ENCODE measurements at regions not wholly inside any gene's neighbourhood (a gene's known extent, or its start where the extent isn't known, plus 50 kb on each side); places are given as distances from the start of the nearest gene placed in this dataset.

GRCh38 chr11:37560346-37560745 lies 962.3 kb upstream of the RAG2 start:
- H3K27ac ChIP-seq: no peak overlapping the region
- WGBS, 2 donors: 42 to 62% methylated on average over 4 of the region's 4 CpGs
- ATAC-seq (no peak), DNase-seq (no peak)
- H3K4me3 ChIP-seq: no peak overlapping the region
- H3K4me1 ChIP-seq: no peaks in the 10 kb centered on the region
- H3K9me3 ChIP-seq: no peaks in the 10 kb centered on the region
- H3K27me3 ChIP-seq: no peaks in the 10 kb centered on the region
- no peaks in the 10 kb centered on the region for H3K36me3 ChIP-seq
- TF ChIP-seq CTCF (IDR thresholded peaks at IDR 0.05): no peak
- intact Hi-C loops (cut with DNase I): no loop called here

- no peak overlapping the region for H3K4me3 ChIP-seq
- TF ChIP-seq CTCF (IDR thresholded peaks at IDR 0.05): no peak
- no peaks in the 10 kb centered on the region for H3K9me3 ChIP-seq
- H3K4me1 ChIP-seq: no peaks in the 10 kb centered on the region
- H3K27me3 ChIP-seq: no peaks in the 10 kb centered on the region
- intact Hi-C loops (cut with DNase I): no loop called here
- H3K36me3 ChIP-seq: no peaks in the 10 kb centered on the region
- DNase-seq (no peak), ATAC-seq (no peak)
- peak overlapping the region in 1 of 10 donors; percentile 35 for H3K27ac ChIP-seq
- 24 to 34% methylated on average over 1 of the region's 1 CpG for WGBS, 2 donors
Observed at GRCh38 chr11:37558619-37559210, 960.7 kb upstream of the RAG2 start.

- Histone ChIP-seq H3K36me3 (no peaks in the 10 kb centered on the region), H3K4me1 (no peaks in the 10 kb centered on the region), H3K27me3 (no peaks in the 10 kb centered on the region), H3K9me3 (no peaks in the 10 kb centered on the region), H3K27ac (peak overlapping the region in 1 of 10 donors; percentile 35), H3K4me3 (no peak overlapping the region)
- peak in 2 of 8 donors; percentile 40 to 44 for ATAC-seq
- WGBS, 2 donors: 55 to 59% methylated on average over 1 of the region's 1 CpG
- intact Hi-C loops (cut with DNase I): no loop called here
- no peak for TF ChIP-seq CTCF (IDR thresholded peaks at IDR 0.05)
- no peak for DNase-seq
Observed at GRCh38 chr11:37557990-37558389, 960.0 kb upstream of the RAG2 start.

- no peak for DNase-seq
- no peak for ATAC-seq
- Histone ChIP-seq H3K4me3 (no peak overlapping the region), H3K27me3 (no peaks in the 10 kb centered on the region), H3K4me1 (no peaks in the 10 kb centered on the region), H3K27ac (no peak overlapping the region), H3K36me3 (no peaks in the 10 kb centered on the region), H3K9me3 (no peaks in the 10 kb centered on the region)
- TF ChIP-seq CTCF (IDR thresholded peaks at IDR 0.05): no peak
- intact Hi-C loops (cut with DNase I): no loop called here
- WGBS, 2 donors: 76 to 81% methylated on average over 3 of the region's 3 CpGs
Observed at GRCh38 chr11:37552284-37552683, 954.2 kb upstream of the RAG2 start.

Data from heart right ventricle (tissue), 16 donors.